ENCODE measurements at regions not wholly inside any gene's neighbourhood (a gene's known extent, or its start where the extent isn't known, plus 50 kb on each side); places are given as distances from the start of the nearest gene placed in this dataset.

DNA sequence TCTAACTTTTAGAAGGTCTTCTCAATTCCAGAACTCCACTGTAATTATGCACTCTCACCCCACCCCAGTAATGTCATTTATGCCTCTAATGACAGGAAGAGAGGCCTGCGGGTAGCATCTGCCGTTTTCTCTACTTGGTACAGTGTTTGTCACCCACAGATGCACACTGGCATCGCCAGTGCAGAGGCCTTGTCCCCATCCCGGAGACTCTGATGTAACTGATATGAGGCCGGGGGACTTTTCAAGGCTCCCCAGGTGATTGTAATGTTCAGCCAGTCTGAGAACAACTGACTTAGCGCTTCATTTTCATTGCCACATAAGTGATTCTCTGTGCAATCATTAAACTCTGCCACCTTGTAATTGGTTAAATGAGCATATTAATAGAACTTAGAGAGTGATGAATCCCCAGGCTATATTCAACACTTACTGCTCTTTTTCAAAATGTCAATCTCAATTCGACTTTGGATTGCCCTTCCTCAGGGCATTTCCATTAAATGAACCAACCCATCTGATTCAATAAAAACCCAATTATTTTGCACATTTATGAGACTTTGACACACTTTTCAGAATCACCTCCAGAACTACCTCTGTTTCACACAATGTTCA is 113.2 kb downstream of the HERPUD2 start:
- no peak for DNase-seq

- DNase-seq: no peak
Observed at GRCh38 chr7:35576031-35576573, 118.8 kb downstream of the HERPUD2 start.

GRCh38 chr7:35571611-35572240 is 123.2 kb downstream of the HERPUD2 start:
- no peak for DNase-seq

- DNase-seq: no peak
Observed at GRCh38 chr7:35570937-35571336, 124.0 kb downstream of the HERPUD2 start.

- no peak for DNase-seq
Observed at GRCh38 chr7:35565927-35566326, 129.0 kb downstream of the HERPUD2 start.

GRCh38 chr7:35558841-35559240 is 136.1 kb downstream of the HERPUD2 start:
- DNase-seq: no peak

DNA sequence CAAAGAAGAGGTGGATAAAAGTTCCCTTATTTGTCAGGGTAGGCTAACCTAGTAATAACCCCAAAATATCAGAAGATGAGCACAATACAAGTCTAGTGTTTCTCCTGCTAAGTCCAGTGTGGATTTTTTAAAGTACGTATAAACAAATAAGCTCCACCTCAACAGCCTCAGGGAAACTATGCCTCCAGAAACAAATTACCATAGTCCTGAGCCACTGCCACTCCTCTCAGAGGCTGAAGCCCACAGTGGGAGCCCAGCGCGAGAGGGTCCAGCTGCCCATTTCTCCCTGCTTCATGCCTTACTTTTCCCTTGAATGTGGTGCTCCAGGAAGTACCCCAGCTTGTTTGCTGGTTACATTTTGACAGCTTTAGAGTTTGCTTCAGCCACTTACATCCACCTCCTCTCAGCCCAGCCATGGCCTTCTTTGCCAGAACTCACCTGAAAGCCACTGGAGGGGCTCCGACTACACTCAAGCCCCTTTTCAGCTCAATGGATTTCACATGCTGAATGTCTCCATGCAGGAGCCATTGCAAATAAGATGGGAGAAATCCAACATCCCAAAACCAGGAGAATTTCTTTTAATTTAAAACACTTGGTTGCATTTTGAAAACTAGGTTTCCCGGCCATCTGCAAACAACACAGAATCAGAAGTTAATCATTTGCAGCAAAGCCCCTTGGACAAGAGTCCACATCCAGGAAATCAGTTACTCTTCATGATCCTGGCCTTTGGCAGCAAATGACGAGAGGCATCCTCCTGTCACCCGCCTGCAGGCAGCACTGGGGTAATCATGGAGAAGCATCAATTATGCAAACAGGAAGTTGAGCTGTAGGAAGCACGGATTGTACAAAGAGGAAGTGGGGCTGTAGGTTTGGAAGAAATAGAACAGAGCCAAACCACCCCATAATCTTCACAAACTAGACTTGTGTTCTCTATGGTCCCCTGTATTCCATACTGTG is 138.1 kb downstream of the HERPUD2 start:
- DNase-seq: no peak

DNA sequence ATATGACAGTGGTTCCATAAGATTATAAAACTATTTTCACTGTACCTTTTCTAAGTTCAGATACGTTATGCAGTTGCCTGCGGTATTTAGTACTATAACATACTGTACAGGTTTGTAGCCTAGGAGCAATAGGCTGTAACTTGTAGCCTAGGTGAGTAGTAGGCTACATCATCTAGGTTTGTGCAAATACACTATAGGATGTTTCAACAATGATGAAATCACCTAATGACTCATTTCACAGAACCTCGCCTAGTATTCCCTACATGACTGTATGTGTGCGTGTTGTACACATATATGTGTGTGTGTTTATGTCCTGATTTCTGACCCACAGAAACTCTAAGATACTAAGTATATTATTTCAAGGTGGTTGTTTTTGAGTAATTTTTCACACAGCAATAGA is 139.0 kb downstream of the HERPUD2 start:
- DNase-seq: no peak

- no peak for DNase-seq
Observed at GRCh38 chr7:35555386-35555785, 139.5 kb downstream of the HERPUD2 start.

DNA sequence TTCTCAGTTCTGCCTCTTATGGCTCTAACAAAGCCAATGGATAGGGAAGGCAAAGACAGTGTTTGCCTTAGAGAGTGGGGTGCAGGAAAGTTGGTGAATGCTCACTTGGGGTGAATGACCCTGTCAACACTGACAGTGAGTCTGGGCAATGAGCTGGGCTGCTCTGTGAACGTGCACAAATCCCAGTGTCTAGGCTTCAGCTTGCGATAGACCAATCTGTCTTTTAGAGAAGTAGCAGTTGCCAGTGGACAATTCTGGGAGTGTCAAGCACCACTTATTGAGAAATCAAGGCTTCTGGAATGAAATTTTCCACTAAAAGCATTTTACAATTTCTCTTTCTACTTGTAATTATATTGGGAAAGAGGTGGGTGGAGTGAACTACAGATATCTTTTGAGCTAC is 141.4 kb downstream of the HERPUD2 start:
- no peak for DNase-seq

DNA sequence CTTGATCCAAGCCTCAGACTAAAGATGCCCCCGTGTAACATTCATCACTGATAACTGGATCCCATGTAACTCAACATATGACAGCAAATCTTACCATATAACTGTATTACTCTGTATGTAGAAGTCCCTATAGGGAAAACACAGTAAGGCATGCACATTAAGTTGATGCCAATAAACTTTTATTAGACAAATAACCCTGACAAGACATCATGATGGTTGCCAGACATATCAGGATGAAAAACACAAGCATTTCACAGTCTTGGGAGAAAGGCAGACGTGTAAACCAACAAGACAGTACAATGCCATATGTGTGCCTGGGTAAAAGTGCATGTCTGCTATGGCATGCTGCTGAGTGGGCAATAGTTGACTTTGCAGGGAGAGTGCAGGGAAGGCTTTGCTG is 142.2 kb downstream of the HERPUD2 start:
- DNase-seq: no peak

- no peak for DNase-seq
Observed at GRCh38 chr7:35551321-35552081, 143.4 kb downstream of the HERPUD2 start.

DNA sequence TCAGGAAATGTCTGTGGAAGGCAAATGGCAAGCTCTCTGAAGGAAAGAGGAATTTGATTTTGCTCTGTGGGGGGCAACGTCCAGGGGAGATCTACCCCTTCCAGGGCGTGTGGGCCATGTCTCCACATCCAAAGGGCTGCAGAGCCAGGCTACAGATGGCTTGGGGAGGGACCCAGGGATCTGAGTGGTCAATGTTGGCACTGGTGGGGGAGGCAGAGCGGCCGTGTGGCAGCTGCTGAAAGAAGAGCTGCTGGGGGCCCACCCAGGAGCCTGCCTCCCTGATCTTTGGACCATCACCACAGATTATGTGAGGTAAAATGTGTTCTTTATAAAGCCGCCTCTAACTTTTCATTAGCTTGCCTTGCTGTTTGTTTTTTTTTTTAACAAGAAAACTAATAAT is 144.1 kb downstream of the HERPUD2 start:
- no peak for DNase-seq

- no peak for DNase-seq
Observed at GRCh38 chr7:35549781-35550180, 145.2 kb downstream of the HERPUD2 start.

DNA sequence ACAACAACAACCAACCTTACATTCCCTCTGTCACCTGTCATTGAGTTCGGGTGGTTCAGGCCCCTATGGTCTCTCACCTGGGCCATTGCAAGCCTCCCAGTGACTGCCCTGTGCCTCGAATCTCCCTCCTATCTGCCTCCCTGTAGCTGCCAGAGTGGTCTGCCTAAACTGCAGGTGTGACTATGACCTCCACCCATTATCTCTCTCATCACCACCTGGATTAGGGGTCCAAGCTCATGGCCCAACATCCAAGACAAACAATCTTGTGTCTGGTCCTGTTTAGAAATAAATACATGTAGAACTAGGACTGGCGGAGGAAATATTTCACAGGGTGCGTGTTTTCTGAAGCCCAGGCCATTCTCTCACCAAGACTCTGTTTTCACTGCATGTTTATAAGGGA is 146.6 kb downstream of the HERPUD2 start:
- DNase-seq: no peak

DNA sequence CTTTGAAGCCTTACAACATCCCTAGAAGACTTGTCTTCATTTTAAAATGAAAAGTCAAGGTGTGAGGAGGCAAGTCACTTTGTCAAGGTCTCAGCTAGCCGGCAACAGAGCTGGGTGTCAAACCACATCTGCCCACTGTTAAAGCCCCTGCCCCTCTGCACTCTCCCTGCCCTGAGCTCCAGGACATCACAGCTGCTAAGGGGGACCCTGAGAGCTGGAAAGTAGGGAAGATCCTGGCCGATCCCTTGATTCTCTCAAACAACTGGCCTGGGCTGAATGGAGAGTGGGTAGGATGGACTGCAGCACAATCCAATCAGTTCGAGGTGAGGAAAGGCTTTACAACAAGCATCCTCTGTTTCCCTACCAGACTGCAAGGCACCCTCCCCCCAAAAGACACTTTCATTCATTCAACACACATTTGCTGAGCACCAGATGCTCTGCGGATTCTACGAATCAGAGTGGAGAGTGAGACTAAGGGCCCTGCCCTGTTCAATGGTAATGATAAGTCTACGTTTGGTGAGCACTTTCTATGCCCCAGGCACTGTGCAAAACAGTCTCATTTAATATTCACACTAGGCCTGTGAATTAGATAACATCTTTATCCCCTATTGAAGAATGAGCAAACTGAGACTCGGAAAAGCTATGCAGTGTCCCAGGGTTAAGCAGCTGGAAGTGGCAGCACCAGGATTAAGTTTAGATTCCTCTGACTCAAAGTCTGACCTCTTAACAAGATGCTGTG is 148.1 kb downstream of the HERPUD2 start:
- no peak for DNase-seq

GRCh38 chr7:35545831-35546230 is 149.1 kb downstream of the HERPUD2 start:
- DNase-seq: no peak

- DNase-seq: no peak
Observed at GRCh38 chr7:35544028-35544742, 150.8 kb downstream of the HERPUD2 start.

- peak; percentile 63 for DNase-seq
Observed at GRCh38 chr7:35537067-35538023, 157.6 kb downstream of the HERPUD2 start.

- DNase-seq: no peak
Observed at GRCh38 chr7:35536396-35536826, 158.5 kb downstream of the HERPUD2 start.

Measured in effector CD8-positive, alpha-beta T cell (primary cell).